ENCODE measurements at regions not wholly inside any gene's neighbourhood (a gene's known extent, or its start where the extent isn't known, plus 50 kb on each side); places are given as distances from the start of the nearest gene placed in this dataset. TPM values are rescaled to one million over a fixed set of nuclear protein-coding genes. Genes with fewer than 3 reads are reported as not detected.

- no peak for TF ChIP-seq E2F8 (IDR thresholded peaks at IDR 0.05; ENCODE audit: low read depth, partially characterized antibody)
- TF ChIP-seq E2F4 (IDR thresholded peaks at IDR 0.05; ENCODE audit: low read depth, low read length) = no peak
- TF ChIP-seq YY1 (IDR thresholded peaks at IDR 0.05; ENCODE audit: low read depth, low read length) = no peak
- no peak for TF ChIP-seq NR2F1 (conservative IDR thresholded peaks at IDR 0.05)
- TF ChIP-seq HCFC1 (IDR thresholded peaks at IDR 0.05; ENCODE audit: low read length) = no peak
Measured at GRCh38 chr3:20236603-20237002, 50.6 kb upstream of the SGO1 start (continued).

Small RNA genes in the stretch of these regions (small RNA-seq; reads per million reads assigned to genes)
- gene RNU6-815P (not detected), gene RNU6-822P (not detected)
